GM23338 (cell line): ENCODE measurements at regions not wholly inside any gene's neighbourhood (a gene's known extent, or its start where the extent isn't known, plus 50 kb on each side); places are given as distances from the start of the nearest gene placed in this dataset.

Experiments
- ATAC-seq: fragments of 200-7000 bp; cut with Tn5 transposase; 3 replicates; pipeline ENCODE4 v1.9.1; 2020
- DNase-seq: peaks from one replicate; pipeline ENCODE4 v3.0.0-alpha.2; 2015; ENCODE audit warnings: low spot score
- H2AFZ ChIP-seq: fragments of 200-600 bp; sonication (generic); 2 replicates; pipeline ENCODE4 v1.8.0; 2016; ENCODE audit warnings: antibody characterized with exemption, mild to moderate bottlenecking, moderate library complexity
- H3F3A ChIP-seq: fragments of 200-600 bp; sonication (generic); replicated peaks from 2 replicates; pipeline ENCODE4 v1.8.0; 2017; ENCODE audit warnings: antibody characterized with exemption, mixed run types, low read depth
- H3K27ac ChIP-seq: fragments of 200-600 bp; sonication (generic); 2 replicates; pipeline ENCODE4 v1.6.1; 2016; ENCODE audit warnings: low read depth
- H3K27me3 ChIP-seq: fragments of 200-600 bp; sonication (generic); 2 replicates; pipeline ENCODE4 v1.8.0; 2016; ENCODE audit warnings: mild to moderate bottlenecking, mixed run types, moderate library complexity; ENCODE audit not compliant: insufficient read depth
- H3K36me3 ChIP-seq: fragments of 200-600 bp; sonication (generic); 2 replicates; pipeline ENCODE4 v1.8.0; 2016; ENCODE audit warnings: mild to moderate bottlenecking; ENCODE audit not compliant: insufficient read depth
- H3K4me1 ChIP-seq: fragments of 200-600 bp; sonication (generic); 2 replicates; pipeline ENCODE4 v1.8.0; 2016; ENCODE audit warnings: mild to moderate bottlenecking, moderate library complexity; ENCODE audit not compliant: insufficient read depth
- H3K4me2 ChIP-seq: fragments of 200-600 bp; sonication (generic); 2 replicates; pipeline ENCODE4 v1.7.1; 2017; ENCODE audit warnings: mixed run types
- H3K4me3 ChIP-seq: fragments of 200-600 bp; sonication (generic); 2 replicates; pipeline ENCODE4 v1.6.1; 2016; ENCODE audit warnings: mixed run types
- H3K79me2 ChIP-seq: fragments of 200-600 bp; sonication (generic); replicated peaks from 2 replicates; pipeline ENCODE4 v1.8.0; 2017; ENCODE audit warnings: mild to moderate bottlenecking; ENCODE audit not compliant: insufficient read depth
- H3K9me2 ChIP-seq: fragments of 200-600 bp; sonication (generic); 2 replicates; pipeline ENCODE4 v1.8.0; 2017; ENCODE audit not compliant: insufficient read depth
- H4K20me1 ChIP-seq: fragments of 200-600 bp; sonication (generic); replicated peaks from 2 replicates; pipeline ENCODE4 v1.8.0; 2017; ENCODE audit warnings: mild to moderate bottlenecking; ENCODE audit not compliant: insufficient read depth
- H3K27ac Mint-ChIP-seq: 2 replicates; pipeline ENCODE4 v1.8.0; 2020; ENCODE audit warnings: inconsistent platforms, mild to moderate bottlenecking, moderate library complexity, mixed read lengths
- H3K27me3 Mint-ChIP-seq: 3 replicates; pipeline ENCODE4 v1.8.0; 2022; ENCODE audit warnings: low read depth, mild to moderate bottlenecking, moderate library complexity, mixed read lengths, inconsistent platforms; ENCODE audit not compliant: insufficient read depth, poor library complexity
- H3K36me3 Mint-ChIP-seq: 3 replicates; pipeline ENCODE4 v1.8.0; 2021; ENCODE audit warnings: low read depth, mild to moderate bottlenecking, inconsistent platforms, moderate library complexity, mixed read lengths
- H3K4me1 Mint-ChIP-seq: 3 replicates; pipeline ENCODE4 v1.8.0; 2020; ENCODE audit warnings: mild to moderate bottlenecking, inconsistent platforms, mixed read lengths
- H3K4me3 Mint-ChIP-seq: 3 replicates; pipeline ENCODE4 v1.8.0; 2021; ENCODE audit warnings: moderate library complexity, mild to moderate bottlenecking, inconsistent platforms, mixed read lengths
- H3K9me3 Mint-ChIP-seq: 3 replicates; pipeline ENCODE4 v1.8.0; 2020; ENCODE audit warnings: moderate library complexity, mild to moderate bottlenecking, inconsistent platforms, mixed read lengths
- CREB1 ChIP-seq: fragments of 250-450 bp; sonication (Bioruptor Pico); IDR thresholded peaks from 2 replicates; pipeline ENCODE4 v1.5.0; 2020; ENCODE audit warnings: low read depth, mild to moderate bottlenecking, moderate library complexity
- ETS1 ChIP-seq: IDR thresholded peaks from 2 replicates; pipeline ENCODE4 v1.6.1; 2016; ENCODE audit warnings: antibody characterized with exemption
- EZH2 ChIP-seq: fragments of 200-600 bp; sonication (generic); IDR thresholded peaks from one replicate; pipeline ENCODE4 v1.8.0; 2017; ENCODE audit warnings: antibody characterized with exemption, mild to moderate bottlenecking, low read depth; ENCODE audit not compliant: unreplicated experiment
- EZH2phosphoT487 ChIP-seq: fragments of 200-600 bp; sonication (generic); IDR thresholded peaks from one replicate; pipeline ENCODE4 v1.8.1; 2018; ENCODE audit warnings: antibody characterized with exemption; ENCODE audit not compliant: unreplicated experiment
- JUNB ChIP-seq: IDR thresholded peaks from one replicate; pipeline ENCODE4 v1.6.1; 2016; ENCODE audit warnings: antibody characterized with exemption; ENCODE audit not compliant: unreplicated experiment
- NANOG ChIP-seq: IDR thresholded peaks from 2 replicates; pipeline ENCODE4 v1.6.1; 2016; ENCODE audit warnings: antibody characterized with exemption, borderline replicate concordance
- POLR2AphosphoS5 ChIP-seq: IDR thresholded peaks from 2 replicates; pipeline ENCODE4 v1.6.1; 2016; ENCODE audit warnings: antibody characterized with exemption, low read depth
- STAT1 ChIP-seq: IDR thresholded peaks from one replicate; pipeline ENCODE4 v1.6.1; 2016; ENCODE audit warnings: antibody characterized with exemption; ENCODE audit not compliant: unreplicated experiment
- ZNF114 ChIP-seq: fragments of 250-450 bp; sonication (Bioruptor Pico); IDR thresholded peaks from 2 replicates; pipeline ENCODE4 v1.5.0; 2020; ENCODE audit warnings: mild to moderate bottlenecking, moderate library complexity
- ZNF331 ChIP-seq: fragments of 250-450 bp; sonication (Bioruptor Pico); IDR thresholded peaks from 2 replicates; pipeline ENCODE4 v1.5.0; 2020; ENCODE audit warnings: low read depth, mild to moderate bottlenecking, moderate library complexity
- TF ChIP-seq, protein P1 (sequence below): fragments of 250-450 bp; sonication (Bioruptor Pico); IDR thresholded peaks from 2 replicates; pipeline ENCODE4 v1.5.0; 2020; ENCODE audit warnings: mild to moderate bottlenecking, moderate library complexity
- TF ChIP-seq, protein P2 (sequence below), 2 experiments: fragments of 200-600 bp in 1 of 2; sonication (generic) in 1 of 2; conservative IDR thresholded peaks; 2 replicates each; pipeline versions ENCODE4 v1.5.1 to v1.6.1; 2016 to 2017; ENCODE audit warnings: antibody characterized with exemption in 2 of 2, low read depth in 2 of 2, mild to moderate bottlenecking in 2 of 2, moderate library complexity in 1 of 2
- TF ChIP-seq, protein P3 (sequence below): IDR thresholded peaks from one replicate; pipeline ENCODE4 v1.6.1; 2018; ENCODE audit warnings: antibody characterized with exemption; ENCODE audit not compliant: unreplicated experiment

GRCh38 chr13:74006666-74007065 is 127.5 kb downstream of the KLF12 start:
- no peak for DNase-seq
- H3K4me1 ChIP-seq = no peaks in the 10 kb centered on the region
- no peak overlapping the region for H3K27ac Mint-ChIP-seq
- H3K27me3 ChIP-seq = no peaks in the 10 kb centered on the region
- ATAC-seq = no peak
- no peaks in the 10 kb centered on the region for H3K27me3 Mint-ChIP-seq
- no peak overlapping the region for H3K4me3 ChIP-seq
- no peak overlapping the region for H3K4me3 Mint-ChIP-seq
- H3K9me3 Mint-ChIP-seq = no peaks in the 10 kb centered on the region
- H4K20me1 ChIP-seq = no peaks in the 10 kb centered on the region
- H3F3A ChIP-seq = no peaks in the 10 kb centered on the region
- H2AFZ ChIP-seq = no peak overlapping the region
- no peak overlapping the region for H3K27ac ChIP-seq
- H3K79me2 ChIP-seq = no peaks in the 10 kb centered on the region
- H3K4me2 ChIP-seq = no peak overlapping the region
- no peaks in the 10 kb centered on the region for H3K36me3 ChIP-seq
- no peaks in the 10 kb centered on the region; the same call in 1 of the 2 replicates for H3K9me2 ChIP-seq
- TF ChIP-seq NANOG = no peak
- TF ChIP-seq, protein P1, sequence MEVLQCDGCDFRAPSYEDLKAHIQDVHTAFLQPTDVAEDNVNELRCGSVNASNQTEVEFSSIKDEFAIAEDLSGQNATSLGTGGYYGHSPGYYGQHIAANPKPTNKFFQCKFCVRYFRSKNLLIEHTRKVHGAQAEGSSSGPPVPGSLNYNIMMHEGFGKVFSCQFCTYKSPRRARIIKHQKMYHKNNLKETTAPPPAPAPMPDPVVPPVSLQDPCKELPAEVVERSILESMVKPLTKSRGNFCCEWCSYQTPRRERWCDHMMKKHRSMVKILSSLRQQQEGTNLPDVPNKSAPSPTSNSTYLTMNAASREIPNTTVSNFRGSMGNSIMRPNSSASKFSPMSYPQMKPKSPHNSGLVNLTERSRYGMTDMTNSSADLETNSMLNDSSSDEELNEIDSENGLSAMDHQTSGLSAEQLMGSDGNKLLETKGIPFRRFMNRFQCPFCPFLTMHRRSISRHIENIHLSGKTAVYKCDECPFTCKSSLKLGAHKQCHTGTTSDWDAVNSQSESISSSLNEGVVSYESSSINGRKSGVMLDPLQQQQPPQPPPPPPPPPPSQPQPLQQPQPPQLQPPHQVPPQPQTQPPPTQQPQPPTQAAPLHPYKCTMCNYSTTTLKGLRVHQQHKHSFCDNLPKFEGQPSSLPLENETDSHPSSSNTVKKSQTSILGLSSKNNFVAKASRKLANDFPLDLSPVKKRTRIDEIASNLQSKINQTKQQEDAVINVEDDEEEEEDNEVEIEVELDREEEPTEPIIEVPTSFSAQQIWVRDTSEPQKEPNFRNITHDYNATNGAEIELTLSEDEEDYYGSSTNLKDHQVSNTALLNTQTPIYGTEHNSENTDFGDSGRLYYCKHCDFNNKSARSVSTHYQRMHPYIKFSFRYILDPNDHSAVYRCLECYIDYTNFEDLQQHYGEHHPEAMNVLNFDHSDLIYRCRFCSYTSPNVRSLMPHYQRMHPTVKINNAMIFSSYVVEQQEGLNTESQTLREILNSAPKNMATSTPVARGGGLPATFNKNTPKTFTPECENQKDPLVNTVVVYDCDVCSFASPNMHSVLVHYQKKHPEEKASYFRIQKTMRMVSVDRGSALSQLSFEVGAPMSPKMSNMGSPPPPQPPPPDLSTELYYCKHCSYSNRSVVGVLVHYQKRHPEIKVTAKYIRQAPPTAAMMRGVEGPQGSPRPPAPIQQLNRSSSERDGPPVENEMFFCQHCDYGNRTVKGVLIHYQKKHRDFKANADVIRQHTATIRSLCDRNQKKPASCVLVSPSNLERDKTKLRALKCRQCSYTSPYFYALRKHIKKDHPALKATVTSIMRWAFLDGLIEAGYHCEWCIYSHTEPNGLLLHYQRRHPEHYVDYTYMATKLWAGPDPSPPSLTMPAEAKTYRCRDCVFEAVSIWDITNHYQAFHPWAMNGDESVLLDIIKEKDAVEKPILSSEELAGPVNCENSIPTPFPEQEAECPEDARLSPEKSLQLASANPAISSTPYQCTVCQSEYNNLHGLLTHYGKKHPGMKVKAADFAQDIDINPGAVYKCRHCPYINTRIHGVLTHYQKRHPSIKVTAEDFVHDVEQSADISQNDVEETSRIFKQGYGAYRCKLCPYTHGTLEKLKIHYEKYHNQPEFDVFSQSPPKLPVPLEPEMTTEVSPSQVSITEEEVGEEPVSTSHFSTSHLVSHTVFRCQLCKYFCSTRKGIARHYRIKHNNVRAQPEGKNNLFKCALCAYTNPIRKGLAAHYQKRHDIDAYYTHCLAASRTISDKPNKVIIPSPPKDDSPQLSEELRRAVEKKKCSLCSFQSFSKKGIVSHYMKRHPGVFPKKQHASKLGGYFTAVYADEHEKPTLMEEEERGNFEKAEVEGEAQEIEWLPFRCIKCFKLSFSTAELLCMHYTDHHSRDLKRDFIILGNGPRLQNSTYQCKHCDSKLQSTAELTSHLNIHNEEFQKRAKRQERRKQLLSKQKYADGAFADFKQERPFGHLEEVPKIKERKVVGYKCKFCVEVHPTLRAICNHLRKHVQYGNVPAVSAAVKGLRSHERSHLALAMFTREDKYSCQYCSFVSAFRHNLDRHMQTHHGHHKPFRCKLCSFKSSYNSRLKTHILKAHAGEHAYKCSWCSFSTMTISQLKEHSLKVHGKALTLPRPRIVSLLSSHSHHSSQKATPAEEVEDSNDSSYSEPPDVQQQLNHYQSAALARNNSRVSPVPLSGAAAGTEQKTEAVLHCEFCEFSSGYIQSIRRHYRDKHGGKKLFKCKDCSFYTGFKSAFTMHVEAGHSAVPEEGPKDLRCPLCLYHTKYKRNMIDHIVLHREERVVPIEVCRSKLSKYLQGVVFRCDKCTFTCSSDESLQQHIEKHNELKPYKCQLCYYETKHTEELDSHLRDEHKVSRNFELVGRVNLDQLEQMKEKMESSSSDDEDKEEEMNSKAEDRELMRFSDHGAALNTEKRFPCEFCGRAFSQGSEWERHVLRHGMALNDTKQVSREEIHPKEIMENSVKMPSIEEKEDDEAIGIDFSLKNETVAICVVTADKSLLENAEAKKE (CRISPR knock-in tag) = no peak
- TF ChIP-seq, protein P2, sequence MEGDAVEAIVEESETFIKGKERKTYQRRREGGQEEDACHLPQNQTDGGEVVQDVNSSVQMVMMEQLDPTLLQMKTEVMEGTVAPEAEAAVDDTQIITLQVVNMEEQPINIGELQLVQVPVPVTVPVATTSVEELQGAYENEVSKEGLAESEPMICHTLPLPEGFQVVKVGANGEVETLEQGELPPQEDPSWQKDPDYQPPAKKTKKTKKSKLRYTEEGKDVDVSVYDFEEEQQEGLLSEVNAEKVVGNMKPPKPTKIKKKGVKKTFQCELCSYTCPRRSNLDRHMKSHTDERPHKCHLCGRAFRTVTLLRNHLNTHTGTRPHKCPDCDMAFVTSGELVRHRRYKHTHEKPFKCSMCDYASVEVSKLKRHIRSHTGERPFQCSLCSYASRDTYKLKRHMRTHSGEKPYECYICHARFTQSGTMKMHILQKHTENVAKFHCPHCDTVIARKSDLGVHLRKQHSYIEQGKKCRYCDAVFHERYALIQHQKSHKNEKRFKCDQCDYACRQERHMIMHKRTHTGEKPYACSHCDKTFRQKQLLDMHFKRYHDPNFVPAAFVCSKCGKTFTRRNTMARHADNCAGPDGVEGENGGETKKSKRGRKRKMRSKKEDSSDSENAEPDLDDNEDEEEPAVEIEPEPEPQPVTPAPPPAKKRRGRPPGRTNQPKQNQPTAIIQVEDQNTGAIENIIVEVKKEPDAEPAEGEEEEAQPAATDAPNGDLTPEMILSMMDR (conservative IDR thresholded peaks at IDR 0.05; ENCODE audit: low read depth in 2 of 2) = no peak
- no peak for TF ChIP-seq STAT1
- no peak for TF ChIP-seq ZNF331 (CRISPR knock-in tag)
- no peak for TF ChIP-seq ETS1
- no peak for TF ChIP-seq EZH2phosphoT487
- TF ChIP-seq POLR2AphosphoS5 = no peak
- TF ChIP-seq, protein P3, sequence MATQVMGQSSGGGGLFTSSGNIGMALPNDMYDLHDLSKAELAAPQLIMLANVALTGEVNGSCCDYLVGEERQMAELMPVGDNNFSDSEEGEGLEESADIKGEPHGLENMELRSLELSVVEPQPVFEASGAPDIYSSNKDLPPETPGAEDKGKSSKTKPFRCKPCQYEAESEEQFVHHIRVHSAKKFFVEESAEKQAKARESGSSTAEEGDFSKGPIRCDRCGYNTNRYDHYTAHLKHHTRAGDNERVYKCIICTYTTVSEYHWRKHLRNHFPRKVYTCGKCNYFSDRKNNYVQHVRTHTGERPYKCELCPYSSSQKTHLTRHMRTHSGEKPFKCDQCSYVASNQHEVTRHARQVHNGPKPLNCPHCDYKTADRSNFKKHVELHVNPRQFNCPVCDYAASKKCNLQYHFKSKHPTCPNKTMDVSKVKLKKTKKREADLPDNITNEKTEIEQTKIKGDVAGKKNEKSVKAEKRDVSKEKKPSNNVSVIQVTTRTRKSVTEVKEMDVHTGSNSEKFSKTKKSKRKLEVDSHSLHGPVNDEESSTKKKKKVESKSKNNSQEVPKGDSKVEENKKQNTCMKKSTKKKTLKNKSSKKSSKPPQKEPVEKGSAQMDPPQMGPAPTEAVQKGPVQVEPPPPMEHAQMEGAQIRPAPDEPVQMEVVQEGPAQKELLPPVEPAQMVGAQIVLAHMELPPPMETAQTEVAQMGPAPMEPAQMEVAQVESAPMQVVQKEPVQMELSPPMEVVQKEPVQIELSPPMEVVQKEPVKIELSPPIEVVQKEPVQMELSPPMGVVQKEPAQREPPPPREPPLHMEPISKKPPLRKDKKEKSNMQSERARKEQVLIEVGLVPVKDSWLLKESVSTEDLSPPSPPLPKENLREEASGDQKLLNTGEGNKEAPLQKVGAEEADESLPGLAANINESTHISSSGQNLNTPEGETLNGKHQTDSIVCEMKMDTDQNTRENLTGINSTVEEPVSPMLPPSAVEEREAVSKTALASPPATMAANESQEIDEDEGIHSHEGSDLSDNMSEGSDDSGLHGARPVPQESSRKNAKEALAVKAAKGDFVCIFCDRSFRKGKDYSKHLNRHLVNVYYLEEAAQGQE = no peak
- TF ChIP-seq CREB1 (CRISPR knock-in tag) = no peak
- no peak for TF ChIP-seq ZNF114 (CRISPR knock-in tag)
- TF ChIP-seq EZH2 = no peak
- TF ChIP-seq JUNB = no peak
- H3K36me3 Mint-ChIP-seq = no peaks in the 10 kb centered on the region
- peaks cover 3% of the 10 kb centered on the region; the same call in 1 of the 3 replicates for H3K4me1 Mint-ChIP-seq
